ENCODE measurements at regions not wholly inside any gene's neighbourhood (a gene's known extent, or its start where the extent isn't known, plus 50 kb on each side); places are given as distances from the start of the nearest gene placed in this dataset.

- CTCF ChIA-PET: interaction anchor here (0.8 kb wide), 1 partner anchor 15 kb away, joined by 3 read pairs; no protein-coding TSS in a partner anchor
- RAD21 ChIA-PET (ENCODE audit: unreplicated experiment): no interaction called here
- WGBS (ENCODE audit: insufficient coverage, insufficient replicate concordance, low lambda C conversion rate, missing lambda C conversion rate): 47% methylated on average over 13 of the region's 13 CpGs
Measured at GRCh38 chr4:62510228-62510627, 1310.1 kb downstream of the ADGRL3 start.

More at GRCh38 chr4:62510228-62510627, 1310.1 kb downstream of the ADGRL3 start:
- no peak for DNase-seq (ENCODE audit: low read depth, low spot score)
- no peaks in the 10 kb centered on the region for H3K79me2 ChIP-seq (ENCODE audit: control insufficient read depth, insufficient read depth, low read length)
- H2AFZ ChIP-seq (ENCODE audit: control insufficient read depth, low read depth, low read length): no peak overlapping the region
- ChIA-PET SMC1A (ENCODE audit: uncharacterized antibody, unreplicated experiment) (interaction anchor here (0.8 kb wide), 1 partner anchor 24 kb away, joined by 3 read pairs; no protein-coding TSS in a partner anchor), POLR2A (no interaction called here)
- H3K27me3 ChIP-seq (replicated peaks in 1 of 2; ENCODE audit: control insufficient read depth in 2 of 2, insufficient read depth in 2 of 2, low read length in 1 of 2): no peaks in the 10 kb centered on the region
- in situ Hi-C loops (cut with MboI): no loop called here
- TF ChIP-seq SPI1 (IDR thresholded peaks at IDR 0.05; ENCODE audit: borderline replicate concordance, insufficient read depth, low read depth, low read length) (no peak), KLF5 (IDR thresholded peaks at IDR 0.05; ENCODE audit: partially characterized antibody) (no peak), SUPT20H (IDR thresholded peaks at IDR 0.05; ENCODE audit: borderline replicate concordance, control insufficient read depth, low read depth, low read length) (no peak), CBX5 (IDR thresholded peaks at IDR 0.05; ENCODE audit: low read depth) (no peak), YY1 (IDR thresholded peaks at IDR 0.05; ENCODE audit: low read depth, low read length) (no peak), KDM1A (IDR thresholded peaks at IDR 0.05; ENCODE audit: borderline replicate concordance) (no peak), BHLHE40 (IDR thresholded peaks at IDR 0.05; ENCODE audit: borderline replicate concordance in 1 of 2, low read depth in 2 of 2, low read length in 1 of 2) (no peak), CHD4 (IDR thresholded peaks at IDR 0.05) (no peak), YBX1 (IDR thresholded peaks at IDR 0.05) (no peak), RB1 (IDR thresholded peaks at IDR 0.05; ENCODE audit: borderline replicate concordance) (no peak), TBL1XR1 (IDR thresholded peaks at IDR 0.05; ENCODE audit: low read depth, low read length) (no peak), TCF3 (IDR thresholded peaks at IDR 0.05; ENCODE audit: borderline replicate concordance, insufficient read depth, low read depth, low read length) (no peak), BRCA1 (IDR thresholded peaks at IDR 0.05; ENCODE audit: low read depth, low read length) (no peak), NKRF (conservative IDR thresholded peaks at IDR 0.05) (no peak), PAX5 (IDR thresholded peaks at IDR 0.05; ENCODE audit: borderline replicate concordance, low read depth, low read length) (no peak), PRDM15 (CRISPR knock-in tag; IDR thresholded peaks at IDR 0.05) (no peak), USF1 (IDR thresholded peaks at IDR 0.05; ENCODE audit: borderline replicate concordance, extremely low read length, insufficient read depth, low read depth, low read length) (no peak)
- no peak overlapping the region for H3K4me2 ChIP-seq (ENCODE audit: control insufficient read depth, insufficient read depth)
- H3K4me1 ChIP-seq (ENCODE audit: control insufficient read depth, insufficient read depth, low read length): no peaks in the 10 kb centered on the region
- no peaks in the 10 kb centered on the region for H3K36me3 ChIP-seq (ENCODE audit: control insufficient read depth in 2 of 2, insufficient read depth in 2 of 2, low read length in 1 of 2)
- H4K20me1 ChIP-seq (ENCODE audit: control insufficient read depth, insufficient read depth): no peaks in the 10 kb centered on the region
- H3K27ac ChIP-seq (ENCODE audit: control insufficient read depth, insufficient read depth): no peak overlapping the region
- H3K4me3 ChIP-seq: no peak overlapping the region
- no peak for ATAC-seq
- no TSS peak for BruUV-seq (replicated peaks)
- intact Hi-C loops (cut with micrococcal nuclease; ENCODE audit: unreplicated experiment): no loop called here
- no peak overlapping the region for H3K9ac ChIP-seq (ENCODE audit: control insufficient read depth, insufficient read depth, low read length)
- H3K9me3 ChIP-seq (replicated peaks; ENCODE audit: control insufficient read depth, insufficient read depth, low read length): no peaks in the 10 kb centered on the region
- no peak for FAIRE-seq

All from GM12878 (cell line).